ENCODE measurements at regions not wholly inside any gene's neighbourhood (a gene's known extent, or its start where the extent isn't known, plus 50 kb on each side); places are given as distances from the start of the nearest gene placed in this dataset.
"Not testable (repeated sequence)": the region's sequence is repeated elsewhere in the genome, so short reads cannot be mapped to it uniquely, and the experiment has no call there.

GRCh38 chr3:78496501-78496900 lies 1271.3 kb downstream of the ROBO1 start:
- Mint-ChIP-seq H3K4me3 (no peak overlapping the region), H3K36me3 (ENCODE audit: low read depth) (no peaks in the 10 kb centered on the region), H3K27me3 (ENCODE audit: low read depth) (no peaks in the 10 kb centered on the region), H3K27ac (no peak overlapping the region), H3K9me3 (peaks cover 14% of the 10 kb centered on the region), H3K4me1 (ENCODE audit: low read depth) (no peaks in the 10 kb centered on the region)
- DNase-seq (ENCODE audit: low spot score), result no peak

DNA sequence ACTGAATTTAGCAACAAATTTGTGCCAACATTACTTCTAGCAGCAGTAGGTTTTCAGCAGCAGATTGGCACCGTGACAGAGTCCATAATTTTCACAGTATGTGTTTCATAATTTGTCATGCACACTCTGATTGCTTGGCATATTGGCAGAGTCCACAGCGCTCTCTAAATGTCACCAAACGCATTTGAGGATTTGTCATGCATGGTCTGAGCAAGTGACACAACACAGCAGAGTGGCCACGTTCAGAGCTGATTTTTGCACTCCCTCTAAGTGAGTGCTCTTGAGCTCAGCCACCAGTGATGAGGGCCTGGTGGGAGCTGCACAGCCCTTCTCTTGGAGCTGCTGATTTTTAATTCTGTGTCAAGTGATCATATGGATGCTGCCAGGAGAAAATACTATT lies 1270.8 kb downstream of the ROBO1 start:
- DNase-seq (ENCODE audit: low spot score), result no peak
- H3K9me3 Mint-ChIP-seq, result peaks cover 14% of the 10 kb centered on the region
- H3K27ac Mint-ChIP-seq, result no peak overlapping the region
- no peaks in the 10 kb centered on the region for H3K4me1 Mint-ChIP-seq (ENCODE audit: low read depth)
- no peaks in the 10 kb centered on the region for H3K36me3 Mint-ChIP-seq (ENCODE audit: low read depth)
- no peaks in the 10 kb centered on the region for H3K27me3 Mint-ChIP-seq (ENCODE audit: low read depth)
- H3K4me3 Mint-ChIP-seq, result no peak overlapping the region

GRCh38 chr3:78497767-78498166 lies 1270.0 kb downstream of the ROBO1 start:
- Mint-ChIP-seq H3K4me3 (no peak overlapping the region), H3K36me3 (ENCODE audit: low read depth) (no peaks in the 10 kb centered on the region), H3K9me3 (peaks cover 16% of the 10 kb centered on the region), H3K27ac (no peak overlapping the region), H3K27me3 (ENCODE audit: low read depth) (no peaks in the 10 kb centered on the region), H3K4me1 (ENCODE audit: low read depth) (no peaks in the 10 kb centered on the region)
- DNase-seq (ENCODE audit: low spot score), result no peak

DNA sequence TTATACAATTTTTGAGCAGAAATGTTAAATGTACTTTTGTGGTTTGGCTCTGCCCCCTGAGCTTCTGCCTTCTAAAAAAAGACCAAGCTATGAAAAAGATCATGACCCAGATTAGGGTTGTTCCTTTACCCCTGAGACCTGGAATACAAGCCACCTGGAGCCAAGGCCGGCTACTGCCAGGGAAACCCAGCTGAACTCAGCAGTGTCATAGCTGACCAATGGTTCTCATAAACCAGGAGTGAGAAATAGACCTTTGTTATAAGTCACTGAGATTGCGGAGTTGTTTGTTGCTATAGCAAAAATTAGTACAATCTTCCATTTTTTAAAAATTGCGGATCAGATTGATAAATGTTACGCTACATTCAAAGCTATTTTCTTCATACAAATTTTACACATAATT lies 1261.7 kb downstream of the ROBO1 start:
- H3K4me1 Mint-ChIP-seq (ENCODE audit: low read depth), result no peaks in the 10 kb centered on the region
- H3K27ac Mint-ChIP-seq, result no peak overlapping the region
- peaks cover 18% of the 10 kb centered on the region for H3K9me3 Mint-ChIP-seq
- H3K36me3 Mint-ChIP-seq (ENCODE audit: low read depth), result no peaks in the 10 kb centered on the region
- no peak for DNase-seq (ENCODE audit: low spot score)
- no peak overlapping the region for H3K4me3 Mint-ChIP-seq
- H3K27me3 Mint-ChIP-seq (ENCODE audit: low read depth), result no peaks in the 10 kb centered on the region

GRCh38 chr3:78506581-78507195 lies 1261.1 kb downstream of the ROBO1 start:
- Mint-ChIP-seq H3K4me1 (ENCODE audit: low read depth) (no peaks in the 10 kb centered on the region), H3K9me3 (peaks cover 19% of the 10 kb centered on the region), H3K36me3 (ENCODE audit: low read depth) (no peaks in the 10 kb centered on the region), H3K27me3 (ENCODE audit: low read depth) (no peaks in the 10 kb centered on the region), H3K4me3 (no peak overlapping the region), H3K27ac (no peak overlapping the region)
- DNase-seq (ENCODE audit: low spot score), result no peak

- Mint-ChIP-seq H3K27me3 (ENCODE audit: low read depth) (no peaks in the 10 kb centered on the region), H3K4me3 (no peak overlapping the region), H3K27ac (no peak overlapping the region), H3K4me1 (ENCODE audit: low read depth) (no peaks in the 10 kb centered on the region), H3K36me3 (ENCODE audit: low read depth) (no peaks in the 10 kb centered on the region), H3K9me3 (peaks cover 25% of the 10 kb centered on the region)
- no peak for DNase-seq (ENCODE audit: low spot score)
Measured at GRCh38 chr3:78507196-78507984, 1260.4 kb downstream of the ROBO1 start.

DNA sequence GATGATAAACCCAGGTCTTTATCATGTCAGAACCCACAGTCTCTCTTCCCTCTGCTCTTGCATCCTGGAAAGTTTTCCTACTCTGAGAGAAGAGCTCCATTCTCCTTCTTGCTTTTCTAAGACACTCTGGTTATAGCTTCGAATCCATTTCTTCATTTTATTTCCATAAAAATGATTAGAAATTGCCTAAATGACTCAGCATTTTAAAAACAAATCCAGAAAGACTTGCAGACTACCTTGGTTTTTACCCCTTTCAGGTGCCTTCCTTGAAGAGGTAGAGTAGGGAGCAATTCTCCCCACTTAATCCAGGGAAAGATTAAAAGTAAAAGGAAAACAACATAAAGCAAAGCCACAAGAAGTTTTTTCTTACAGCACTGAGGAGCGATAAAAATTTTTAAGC lies 1256.0 kb downstream of the ROBO1 start:
- Mint-ChIP-seq H3K4me1 (ENCODE audit: low read depth) (no peaks in the 10 kb centered on the region), H3K27ac (no peak overlapping the region), H3K36me3 (ENCODE audit: low read depth) (no peaks in the 10 kb centered on the region), H3K9me3 (peaks cover 20% of the 10 kb centered on the region), H3K27me3 (ENCODE audit: low read depth) (no peaks in the 10 kb centered on the region), H3K4me3 (no peak overlapping the region)
- no peak for DNase-seq (ENCODE audit: low spot score)

GRCh38 chr3:78512786-78513185 lies 1255.0 kb downstream of the ROBO1 start:
- DNase-seq (ENCODE audit: low spot score); H3K4me1 Mint-ChIP-seq (ENCODE audit: low read depth); H3K4me3 Mint-ChIP-seq; H3K36me3 Mint-ChIP-seq (ENCODE audit: low read depth); H3K27me3 Mint-ChIP-seq (ENCODE audit: low read depth); H3K27ac Mint-ChIP-seq: not testable (repeated sequence)
- peaks cover 23% of the 10 kb centered on the region for H3K9me3 Mint-ChIP-seq

DNA sequence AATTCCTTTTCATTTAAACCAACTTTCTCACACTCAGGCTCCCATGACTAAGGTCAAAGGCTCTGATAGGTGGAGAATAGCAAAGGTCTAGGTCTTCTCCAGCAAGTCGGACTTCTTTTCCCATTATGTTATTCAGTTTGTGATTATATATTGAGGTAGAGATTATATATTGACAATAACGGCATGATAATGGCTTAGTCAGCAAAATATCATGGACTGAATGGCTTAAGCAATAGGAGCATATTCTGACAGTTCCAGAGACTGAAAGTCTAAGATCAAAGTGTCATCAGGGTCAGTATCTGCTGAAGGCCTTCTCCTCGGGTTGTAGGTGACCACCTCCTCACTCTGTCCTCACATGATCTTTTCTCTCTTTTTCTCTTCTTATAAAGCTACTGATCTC lies 1251.4 kb downstream of the ROBO1 start:
- no peak overlapping the region for H3K27ac Mint-ChIP-seq
- no peaks in the 10 kb centered on the region for H3K36me3 Mint-ChIP-seq (ENCODE audit: low read depth)
- no peak for DNase-seq (ENCODE audit: low spot score)
- peaks cover 22% of the 10 kb centered on the region for H3K9me3 Mint-ChIP-seq
- no peaks in the 10 kb centered on the region for H3K27me3 Mint-ChIP-seq (ENCODE audit: low read depth)
- H3K4me1 Mint-ChIP-seq (ENCODE audit: low read depth), result no peaks in the 10 kb centered on the region
- no peak overlapping the region for H3K4me3 Mint-ChIP-seq

DNA sequence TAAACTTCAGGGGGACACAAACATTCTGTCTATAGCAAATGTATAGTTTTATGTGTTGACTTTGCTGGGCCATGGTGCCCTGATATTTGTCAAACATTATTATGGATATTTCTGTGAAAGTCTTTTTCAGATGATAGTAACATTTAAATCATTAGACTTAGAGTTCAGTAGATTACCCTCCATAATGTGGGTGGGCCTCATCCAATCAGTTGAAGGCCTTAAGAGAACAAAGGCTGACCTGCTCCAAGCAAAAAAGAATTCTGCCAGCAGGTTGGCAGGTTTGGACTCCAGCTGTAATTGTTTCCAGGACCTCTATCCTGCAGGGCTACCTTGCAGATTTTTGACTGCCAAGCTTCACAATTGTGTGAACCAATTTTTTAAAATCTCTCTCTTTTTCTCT lies 1250.9 kb downstream of the ROBO1 start:
- H3K27me3 Mint-ChIP-seq (ENCODE audit: low read depth), result no peaks in the 10 kb centered on the region
- H3K27ac Mint-ChIP-seq, result no peak overlapping the region
- no peak overlapping the region for H3K4me3 Mint-ChIP-seq
- DNase-seq (ENCODE audit: low spot score), result no peak
- H3K4me1 Mint-ChIP-seq (ENCODE audit: low read depth), result no peaks in the 10 kb centered on the region
- H3K36me3 Mint-ChIP-seq (ENCODE audit: low read depth), result no peaks in the 10 kb centered on the region
- H3K9me3 Mint-ChIP-seq, result peaks cover 18% of the 10 kb centered on the region

DNA sequence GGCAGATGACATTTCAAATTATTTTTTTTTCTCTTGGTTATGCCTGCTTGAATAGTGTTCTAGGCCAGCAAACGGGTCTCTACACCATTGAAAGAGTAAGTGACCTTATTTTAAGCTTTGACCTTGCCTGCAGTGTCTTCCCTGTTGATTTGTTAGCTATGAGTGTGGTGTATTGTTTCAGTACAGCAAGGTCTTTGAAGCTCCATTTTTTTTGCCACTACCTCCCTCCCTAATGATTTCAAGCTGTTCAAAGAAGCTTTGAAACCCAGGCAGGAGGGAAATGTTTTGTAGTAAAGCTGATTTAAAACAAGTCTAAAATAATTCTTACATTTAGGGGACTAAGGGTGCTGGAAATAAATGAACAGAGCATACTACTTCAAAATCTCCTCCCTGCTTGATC lies 1249.8 kb downstream of the ROBO1 start:
- Mint-ChIP-seq H3K4me1 (ENCODE audit: low read depth) (no peaks in the 10 kb centered on the region), H3K36me3 (ENCODE audit: low read depth) (no peaks in the 10 kb centered on the region), H3K27ac (no peak overlapping the region), H3K27me3 (ENCODE audit: low read depth) (no peaks in the 10 kb centered on the region), H3K4me3 (no peak overlapping the region), H3K9me3 (peaks cover 18% of the 10 kb centered on the region)
- DNase-seq (ENCODE audit: low spot score), result no peak

- Mint-ChIP-seq H3K27ac (no peak overlapping the region), H3K27me3 (ENCODE audit: low read depth) (no peaks in the 10 kb centered on the region), H3K36me3 (ENCODE audit: low read depth) (no peaks in the 10 kb centered on the region), H3K4me3 (no peak overlapping the region), H3K4me1 (ENCODE audit: low read depth) (no peaks in the 10 kb centered on the region), H3K9me3 (peaks cover 21% of the 10 kb centered on the region)
- DNase-seq (ENCODE audit: low spot score), result no peak
Measured at GRCh38 chr3:78519281-78519680, 1248.5 kb downstream of the ROBO1 start.

DNA sequence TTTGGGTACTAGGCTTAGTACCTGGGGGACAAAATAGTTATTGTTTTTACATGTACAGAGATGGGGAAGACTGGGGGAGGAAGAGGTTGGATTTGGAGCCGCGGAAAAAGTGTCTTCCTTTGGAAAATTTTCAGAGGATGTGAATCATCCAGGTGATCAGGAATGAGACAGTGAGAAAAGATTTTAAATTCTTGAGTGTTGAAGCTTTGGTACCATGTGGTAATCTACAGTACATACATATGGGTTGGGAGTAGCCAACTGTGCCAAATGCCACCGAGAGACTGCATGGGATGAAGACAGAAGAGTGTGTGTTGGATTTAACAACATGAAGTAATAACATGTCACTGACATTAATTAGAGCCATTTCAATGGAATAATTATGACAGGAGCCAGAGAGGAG lies 1238.2 kb downstream of the ROBO1 start:
- no peaks in the 10 kb centered on the region for H3K4me1 Mint-ChIP-seq (ENCODE audit: low read depth)
- H3K27me3 Mint-ChIP-seq (ENCODE audit: low read depth), result no peaks in the 10 kb centered on the region
- no peak for DNase-seq (ENCODE audit: low spot score)
- no peak overlapping the region for H3K27ac Mint-ChIP-seq
- peaks cover 32% of the 10 kb centered on the region for H3K9me3 Mint-ChIP-seq
- H3K36me3 Mint-ChIP-seq (ENCODE audit: low read depth), result no peaks in the 10 kb centered on the region
- no peak overlapping the region for H3K4me3 Mint-ChIP-seq

- no peak overlapping the region for H3K27ac Mint-ChIP-seq
- H3K4me1 Mint-ChIP-seq (ENCODE audit: low read depth), result no peaks in the 10 kb centered on the region
- H3K27me3 Mint-ChIP-seq (ENCODE audit: low read depth), result no peaks in the 10 kb centered on the region
Measured at GRCh38 chr3:78540485-78540884, 1227.3 kb downstream of the ROBO1 start.

DNA sequence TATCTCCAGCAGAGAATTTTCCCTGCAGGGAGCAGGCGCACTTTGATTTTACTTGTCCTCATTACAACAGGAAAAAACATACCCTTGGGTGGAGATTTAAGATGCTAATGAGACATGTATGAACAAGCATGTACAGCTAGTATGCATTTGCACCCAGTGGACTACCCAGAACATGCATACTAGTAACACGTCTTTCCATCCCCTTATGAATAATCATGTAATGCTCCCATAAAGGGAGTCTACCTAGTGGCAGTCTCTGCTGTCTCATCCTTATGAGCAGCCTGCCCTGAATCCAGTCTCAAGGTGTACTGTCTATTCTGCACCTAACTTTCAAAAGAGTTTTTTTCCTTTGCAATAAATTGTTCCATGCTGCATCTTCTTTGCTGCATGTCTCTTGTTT lies 1222.0 kb downstream of the ROBO1 start:
- H3K4me1 Mint-ChIP-seq (ENCODE audit: low read depth), result no peaks in the 10 kb centered on the region
- no peak overlapping the region for H3K27ac Mint-ChIP-seq
- DNase-seq (ENCODE audit: low spot score), result no peak
- H3K27me3 Mint-ChIP-seq (ENCODE audit: low read depth), result no peaks in the 10 kb centered on the region
- no peak overlapping the region for H3K4me3 Mint-ChIP-seq
- no peaks in the 10 kb centered on the region for H3K36me3 Mint-ChIP-seq (ENCODE audit: low read depth)
- H3K9me3 Mint-ChIP-seq, result peaks cover 72% of the 10 kb centered on the region

More at GRCh38 chr3:78540485-78540884, 1227.3 kb downstream of the ROBO1 start:
- Mint-ChIP-seq H3K36me3 (ENCODE audit: low read depth) (no peaks in the 10 kb centered on the region), H3K4me3 (no peak overlapping the region), H3K9me3 (peaks cover 64% of the 10 kb centered on the region)
- DNase-seq (ENCODE audit: low spot score), result no peak
